NCI-H1105 treated with DMSO at 0.1 percent for 48 hours (cell line): ENCODE measurements at regions not wholly inside any gene's neighbourhood (a gene's known extent, or its start where the extent isn't known, plus 50 kb on each side); places are given as distances from the start of the nearest gene placed in this dataset.
A peak's percentile ranks its signal among the peaks of the same experiment; 100 is the strongest.

Experiments
- DNase-seq: peaks from one replicate; lab custom pipeline; 2025; lab: John Stamatoyannopoulos, UW

DNA sequence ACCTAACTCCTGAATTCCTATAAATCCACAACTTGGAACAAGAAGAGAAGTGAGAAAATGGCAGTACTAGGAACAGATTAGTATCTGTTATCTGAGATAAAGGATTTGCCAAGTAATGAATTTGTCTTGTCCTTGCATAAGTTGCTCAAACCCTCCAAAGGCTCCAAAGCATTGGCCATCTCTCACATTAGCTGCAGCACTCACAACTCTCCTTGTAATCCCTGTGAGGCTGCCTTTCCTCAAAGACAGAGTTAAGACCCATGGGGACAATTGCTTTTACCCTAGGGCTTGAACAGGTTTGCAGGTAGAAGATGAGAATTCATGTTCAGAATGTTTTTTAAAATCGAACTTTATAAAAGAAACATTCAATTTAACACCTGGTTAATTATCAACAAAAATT is 1702.2 kb downstream of the EFNB2 start:
- no peak for DNase-seq

DNA sequence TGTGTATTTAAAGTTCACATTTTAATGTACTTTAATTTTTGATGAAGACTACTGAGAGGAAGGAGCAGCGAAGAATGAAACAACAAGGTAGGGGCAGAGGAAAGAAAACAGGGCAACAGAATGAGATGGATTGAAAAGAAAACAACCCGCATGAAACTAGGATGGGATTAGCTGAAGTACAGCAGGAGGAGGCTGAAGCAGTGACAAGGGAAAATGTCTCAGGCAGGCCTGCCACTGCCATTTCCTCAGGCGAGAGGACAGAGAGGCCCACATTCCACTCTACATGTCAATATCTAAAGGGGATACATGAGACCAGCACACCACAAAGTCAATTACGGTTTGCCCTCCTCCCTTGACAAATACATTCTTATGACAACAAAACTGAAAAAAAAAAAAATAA is 1703.2 kb downstream of the EFNB2 start:
- no peak for DNase-seq

DNA sequence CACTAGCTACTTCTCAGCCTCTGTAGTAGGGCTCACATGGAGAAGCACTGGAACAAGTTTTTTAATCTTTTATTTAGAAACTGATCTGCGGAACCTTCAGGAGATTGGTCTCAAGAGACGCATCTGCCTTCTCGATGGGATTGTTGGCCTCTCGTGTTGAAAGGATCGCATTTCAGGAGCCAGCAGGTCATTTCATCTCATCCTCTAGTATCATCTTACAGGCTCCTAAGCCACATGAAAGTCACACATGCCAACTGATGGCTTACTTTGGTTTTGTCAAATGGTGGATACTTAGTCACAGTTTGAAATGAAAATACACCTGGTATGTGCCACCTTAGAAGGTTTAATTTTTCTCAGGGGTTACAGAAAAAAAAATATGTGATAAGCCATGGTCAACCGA is 1703.6 kb downstream of the EFNB2 start:
- no peak for DNase-seq

DNA sequence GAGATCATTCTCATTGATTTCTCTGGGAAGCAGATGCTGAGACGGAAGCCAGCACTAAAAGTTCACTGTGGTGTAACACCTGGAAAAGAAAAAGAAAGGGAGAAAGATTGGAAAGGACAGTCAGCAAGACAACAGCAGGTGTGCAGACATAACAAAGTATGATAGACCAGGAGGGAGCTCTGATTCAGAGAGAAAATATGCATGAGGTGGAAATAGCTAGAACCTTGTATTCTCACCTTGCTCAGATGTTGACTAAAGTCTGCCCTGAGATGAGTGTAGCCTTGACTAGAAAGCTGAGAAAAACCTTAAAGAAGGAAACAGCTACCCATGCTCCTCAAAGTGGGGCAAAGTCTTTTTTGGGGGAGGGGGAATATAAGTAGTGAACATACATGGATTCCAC is 1711.8 kb downstream of the EFNB2 start:
- no peak for DNase-seq

DNA sequence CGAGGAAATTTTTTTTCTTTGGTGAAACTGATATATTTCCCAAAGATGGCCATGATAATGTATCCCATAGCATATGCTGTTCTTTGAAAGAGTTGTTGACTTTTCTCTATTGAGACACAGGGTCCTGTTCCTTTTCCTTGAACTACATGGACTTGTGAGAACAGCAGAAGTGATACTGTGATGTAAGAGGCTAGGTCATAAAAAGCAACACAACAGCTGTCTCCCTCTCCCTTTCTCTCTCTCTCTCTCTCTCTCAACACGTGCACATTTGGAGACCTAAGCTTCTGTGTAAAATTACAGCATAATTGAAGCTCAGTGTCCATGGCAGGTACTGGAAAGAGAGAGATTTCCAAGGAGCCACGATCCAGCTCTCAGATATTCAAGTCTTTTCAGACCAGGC is 1712.4 kb downstream of the EFNB2 start:
- DNase-seq, result no peak

DNA sequence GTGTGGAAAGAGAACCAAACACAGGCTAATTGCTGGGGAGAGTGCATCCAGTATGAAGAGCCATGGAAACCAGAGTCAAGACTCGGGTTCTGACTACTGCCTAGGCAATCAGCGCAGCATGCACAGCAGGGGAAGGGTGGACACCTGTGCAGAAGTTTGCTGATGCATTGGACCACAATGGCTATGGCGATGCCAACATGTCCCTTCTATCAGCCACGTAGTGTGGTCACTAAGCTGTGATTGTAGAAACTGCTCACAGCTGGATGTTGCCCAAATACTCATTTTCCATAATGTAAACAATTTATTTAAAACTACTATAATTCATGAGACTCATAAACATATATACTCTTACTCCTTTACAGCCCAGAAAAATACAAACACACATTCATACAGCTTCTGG is 1718.2 kb downstream of the EFNB2 start:
- no peak for DNase-seq

DNA sequence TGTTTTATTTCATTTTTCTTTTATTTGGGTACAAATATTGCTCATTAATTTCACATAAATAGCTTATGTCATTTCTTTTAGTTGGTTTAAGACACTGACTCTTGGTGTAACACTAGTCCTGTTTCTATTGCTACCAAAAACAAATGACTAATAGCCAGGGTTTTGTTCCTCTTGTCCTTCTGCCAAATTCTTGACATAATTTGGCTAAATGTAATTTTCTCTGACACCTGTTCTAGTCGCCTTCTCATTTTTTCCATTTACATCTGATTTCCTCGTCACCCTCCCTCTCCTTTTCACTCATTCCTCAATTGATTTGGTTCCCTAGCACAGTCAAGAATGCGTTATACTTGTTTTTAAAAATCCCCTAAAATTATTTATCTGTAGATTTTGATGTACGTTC is 1718.7 kb downstream of the EFNB2 start:
- DNase-seq, result no peak

DNA sequence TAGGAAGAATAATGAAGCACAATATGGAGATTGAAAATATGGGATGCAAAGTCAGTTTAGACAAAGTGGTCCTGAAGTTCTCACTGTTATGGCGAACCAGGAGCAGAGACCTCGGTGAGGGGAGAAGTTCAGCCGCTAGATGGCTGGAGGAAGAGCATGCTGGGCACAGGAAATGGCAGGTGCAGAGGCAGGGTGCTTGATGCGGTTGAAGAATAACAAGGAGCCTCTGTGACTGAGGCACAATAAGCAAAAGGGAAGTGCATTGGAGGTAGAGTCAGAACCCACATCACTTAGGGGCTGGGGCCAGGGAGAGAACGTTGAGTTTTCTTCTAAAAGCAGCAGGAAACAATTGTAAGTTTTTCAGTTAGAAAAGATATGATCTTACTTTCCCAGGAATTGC is 1725.2 kb downstream of the EFNB2 start:
- DNase-seq, result no peak

DNA sequence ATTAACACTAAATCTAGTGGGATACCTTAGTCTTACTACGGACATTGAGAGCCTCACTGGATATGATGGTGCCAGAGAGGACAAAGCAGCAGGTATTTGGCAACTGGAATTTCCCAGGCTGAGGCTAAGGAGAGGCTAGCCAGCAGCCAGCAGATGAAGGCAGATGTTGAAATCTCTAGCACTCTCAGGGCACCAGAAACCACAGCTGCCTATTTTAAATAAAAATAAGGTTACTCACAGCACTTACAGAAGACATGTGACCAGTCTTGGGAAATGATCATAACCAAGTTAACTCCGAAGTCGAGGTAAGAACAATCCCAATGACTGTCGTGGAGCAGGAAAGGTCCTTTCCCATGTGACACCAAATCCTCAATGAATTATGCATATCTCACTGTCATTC is 1726.0 kb downstream of the EFNB2 start:
- DNase-seq, result no peak

DNA sequence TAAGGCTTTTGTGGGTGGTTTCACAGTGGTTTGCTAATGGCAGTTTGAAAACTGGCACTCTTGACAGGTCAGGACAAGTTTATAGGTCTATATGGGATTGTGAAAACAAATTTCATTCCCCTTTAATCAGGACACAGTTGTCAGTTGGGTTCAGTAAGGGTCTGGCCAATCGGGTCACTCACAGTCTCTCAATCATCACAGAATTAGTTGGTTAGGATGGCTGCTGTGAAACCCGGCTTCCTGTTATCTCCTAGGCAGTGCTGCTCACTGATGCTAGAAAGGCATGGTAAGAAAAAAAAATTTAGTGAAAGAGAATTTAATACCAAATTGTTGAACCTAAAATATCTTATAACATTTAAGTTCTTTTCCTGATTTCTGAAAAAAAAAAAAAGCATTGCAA is 1730.1 kb downstream of the EFNB2 start:
- no peak for DNase-seq

DNA sequence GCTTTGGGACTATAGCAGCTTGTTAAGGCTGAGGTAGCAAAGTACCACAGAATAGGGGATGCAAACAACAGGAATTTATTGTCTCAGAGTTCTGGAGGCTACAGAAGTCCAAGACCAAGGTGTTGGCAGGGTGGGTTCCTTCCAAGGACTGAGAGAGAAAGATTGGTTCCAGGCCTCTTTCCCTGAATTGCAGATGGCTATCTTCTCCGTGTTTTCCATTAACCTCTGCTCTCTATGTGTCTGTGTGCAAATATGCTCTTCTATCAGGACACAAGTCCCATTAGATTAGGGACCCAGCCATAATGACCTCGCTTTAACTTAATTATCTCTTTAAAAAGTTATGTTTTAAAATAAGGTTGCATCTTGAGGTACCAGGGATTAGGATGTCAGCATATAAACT is 1732.9 kb upstream of the SLC10A2 start:
- DNase-seq, result no peak

DNA sequence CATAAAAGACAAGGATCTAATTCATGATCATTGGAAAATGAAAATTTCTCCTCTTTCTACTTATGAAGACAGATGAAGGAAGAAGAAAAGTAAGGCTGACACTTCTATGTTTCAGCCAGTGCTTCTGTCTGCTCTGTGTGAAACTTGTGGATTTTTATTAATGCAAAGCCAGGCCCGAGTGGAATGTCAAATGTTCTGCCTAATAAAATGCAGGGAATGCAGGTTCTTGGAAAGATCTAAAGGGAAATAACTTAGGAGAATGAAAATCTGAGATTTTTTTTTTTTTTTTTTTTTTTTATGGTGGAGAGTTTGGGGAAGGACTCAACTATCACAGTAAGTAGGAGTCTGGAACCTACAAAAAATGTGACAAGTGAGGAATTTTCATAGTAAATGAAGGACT is 1732.3 kb upstream of the SLC10A2 start:
- no peak for DNase-seq

DNA sequence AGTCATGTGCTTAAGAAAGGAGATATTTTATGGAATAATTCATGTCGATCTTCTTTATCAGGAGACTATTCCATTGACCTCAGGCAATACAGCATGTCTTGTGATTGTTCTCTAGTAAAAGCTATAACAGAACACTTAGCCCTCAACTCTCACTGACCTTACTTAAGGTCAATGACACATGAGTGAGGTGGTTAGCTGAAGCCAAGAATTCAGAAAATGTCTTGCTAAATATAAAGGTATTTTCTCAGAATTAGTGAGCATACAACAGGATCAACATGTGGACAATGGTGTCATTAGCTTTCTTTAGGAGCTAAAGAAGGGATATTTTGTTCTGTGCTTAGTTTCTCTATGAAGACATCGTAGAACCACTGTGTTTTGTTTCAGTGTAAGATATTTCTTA is 1730.4 kb upstream of the SLC10A2 start:
- DNase-seq, result no peak

DNA sequence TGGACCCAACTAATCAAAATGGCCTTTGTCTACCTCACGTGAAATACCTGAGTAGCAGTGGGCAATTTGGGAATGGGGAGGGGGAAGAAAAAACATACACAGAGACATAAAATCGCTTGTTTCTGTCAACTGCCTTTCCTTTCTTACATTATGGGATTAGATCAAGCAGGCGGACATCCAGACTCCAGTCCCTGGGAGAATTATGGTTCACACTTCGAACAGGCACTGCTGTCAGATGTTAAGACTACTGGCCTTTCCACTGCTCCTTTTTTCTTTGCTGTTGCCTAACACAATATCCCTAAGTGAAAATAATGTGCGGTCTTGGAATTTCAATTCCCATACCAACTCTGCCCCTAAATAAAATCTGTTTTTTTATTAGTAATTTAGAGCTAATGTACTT is 1719.7 kb upstream of the SLC10A2 start:
- no peak for DNase-seq

DNA sequence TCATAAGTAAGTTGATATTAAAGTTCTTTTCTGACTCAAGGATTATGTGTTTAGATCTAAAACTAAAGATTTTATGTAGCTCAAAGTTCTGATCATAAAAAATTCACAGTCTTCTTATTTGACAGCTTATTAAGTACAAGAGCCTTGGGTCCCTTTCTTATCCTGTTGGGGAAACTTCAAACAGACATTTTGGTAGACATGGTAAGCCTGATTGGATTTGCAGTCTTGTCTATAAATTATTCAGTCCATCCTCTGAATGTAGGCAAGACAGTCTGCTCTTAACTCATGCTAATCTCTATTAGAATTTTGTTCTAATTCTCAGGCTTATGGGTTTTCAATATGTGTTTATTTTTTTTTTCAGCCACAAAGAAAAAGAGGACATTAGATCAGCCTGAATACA is 1718.7 kb upstream of the SLC10A2 start:
- no peak for DNase-seq

DNA sequence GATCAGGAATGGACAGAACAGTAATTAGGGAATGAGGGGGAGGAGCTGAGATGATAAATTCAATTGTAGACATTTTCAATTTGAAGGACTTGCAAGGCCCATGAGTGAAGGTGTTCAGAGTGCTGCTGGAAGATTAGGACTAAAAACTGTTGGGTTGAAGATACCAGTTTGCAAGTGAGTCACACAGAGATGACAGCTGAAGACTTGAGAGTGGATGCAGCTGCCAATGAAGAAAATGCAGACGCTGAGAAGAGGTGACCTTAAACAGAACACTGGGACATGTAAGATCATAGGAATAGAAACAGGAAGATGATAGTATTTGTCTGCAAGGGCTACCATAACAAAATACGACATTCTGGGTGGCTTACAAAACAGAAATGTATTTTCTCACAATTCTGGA is 1716.5 kb upstream of the SLC10A2 start:
- no peak for DNase-seq

DNA sequence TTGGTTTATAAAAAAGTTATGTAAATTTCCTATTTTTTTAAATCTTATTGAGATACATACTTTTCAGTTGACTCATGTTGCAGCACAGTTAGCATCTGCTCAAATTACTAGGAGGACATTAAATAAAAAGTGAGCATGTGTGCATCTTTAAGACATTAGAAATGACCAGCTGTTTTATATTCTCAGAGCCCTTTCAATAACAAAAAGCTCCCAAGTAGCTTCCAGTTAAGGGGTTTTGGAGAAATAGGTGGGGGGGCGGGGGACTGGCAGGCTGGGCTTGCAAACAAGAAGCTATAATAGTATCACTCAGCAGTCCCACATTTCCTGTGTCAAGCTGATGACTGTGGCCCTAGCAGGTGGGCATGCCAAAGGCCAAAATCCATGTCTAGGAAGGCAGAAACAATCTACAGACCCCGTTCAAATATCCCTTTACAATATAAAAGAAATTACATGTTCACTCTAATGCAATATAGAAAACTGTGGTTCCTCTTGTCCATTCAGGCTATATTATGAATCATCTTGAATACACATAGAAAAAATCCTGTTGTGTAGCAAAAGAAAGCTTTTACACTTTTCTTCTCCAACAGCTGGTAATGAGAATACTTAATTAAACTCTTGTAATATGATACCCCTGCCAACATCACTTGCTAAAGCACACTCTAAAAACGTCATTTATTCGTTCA is 1713.2 kb upstream of the SLC10A2 start:
- peak; percentile 78 for DNase-seq

DNA sequence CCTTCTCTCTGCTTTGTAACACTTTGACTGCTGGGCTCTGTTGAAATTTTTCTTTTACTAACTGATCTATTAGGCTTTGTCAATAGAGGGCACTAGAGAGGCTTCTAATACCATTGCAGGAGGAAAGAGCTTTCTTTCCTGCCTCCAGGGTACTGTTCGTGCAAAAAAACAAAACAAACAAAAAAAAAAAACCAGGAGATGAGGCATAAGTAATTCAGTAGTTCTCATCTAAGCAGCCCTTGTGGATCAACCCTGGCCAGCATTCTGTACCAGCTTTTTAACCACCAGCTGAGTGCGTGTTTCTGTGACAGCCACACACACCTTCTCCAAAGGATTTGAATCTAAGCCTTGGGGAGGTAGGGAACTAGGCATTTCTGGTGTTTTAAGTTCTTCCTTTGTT is 1707.6 kb upstream of the SLC10A2 start:
- DNase-seq, result peak; percentile 62

DNA sequence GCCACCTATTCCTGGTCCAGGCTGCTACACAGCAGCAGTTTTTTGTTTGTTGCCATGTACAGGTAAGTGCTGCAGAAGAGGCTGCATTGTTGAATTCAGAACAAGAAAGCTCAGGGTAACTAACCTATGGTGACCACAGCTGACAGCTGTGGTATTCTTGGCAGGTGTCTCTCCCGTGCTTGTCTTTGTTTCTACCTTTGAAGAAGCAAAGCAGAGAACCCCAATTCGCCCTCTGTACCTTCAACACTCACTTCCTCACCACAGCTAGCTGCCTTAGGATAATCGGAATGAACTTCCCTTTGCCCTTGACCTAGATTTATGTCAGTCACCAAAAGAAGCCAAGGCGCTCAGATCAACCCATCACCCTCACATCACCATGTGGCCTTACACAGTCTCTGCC is 1703.3 kb upstream of the SLC10A2 start:
- DNase-seq, result no peak

DNA sequence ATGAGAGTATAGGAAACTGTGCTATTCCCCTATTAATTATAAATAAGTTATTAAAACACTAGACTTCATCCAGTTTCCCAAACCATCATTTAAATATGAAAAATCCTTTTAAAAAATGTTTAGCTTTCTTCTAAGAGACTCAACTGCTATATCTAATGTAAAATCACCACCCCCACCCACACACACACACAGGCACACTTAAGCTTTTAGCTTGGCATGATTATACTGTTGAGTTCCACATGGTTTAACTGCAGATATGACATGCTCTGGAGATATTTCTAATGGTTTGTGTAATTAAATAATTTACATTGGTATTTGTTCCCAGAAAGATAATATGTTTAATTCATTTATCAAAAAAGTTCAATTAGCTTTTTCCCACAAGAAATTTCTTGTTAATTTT is 1700.1 kb upstream of the SLC10A2 start:
- DNase-seq, result no peak

DNA sequence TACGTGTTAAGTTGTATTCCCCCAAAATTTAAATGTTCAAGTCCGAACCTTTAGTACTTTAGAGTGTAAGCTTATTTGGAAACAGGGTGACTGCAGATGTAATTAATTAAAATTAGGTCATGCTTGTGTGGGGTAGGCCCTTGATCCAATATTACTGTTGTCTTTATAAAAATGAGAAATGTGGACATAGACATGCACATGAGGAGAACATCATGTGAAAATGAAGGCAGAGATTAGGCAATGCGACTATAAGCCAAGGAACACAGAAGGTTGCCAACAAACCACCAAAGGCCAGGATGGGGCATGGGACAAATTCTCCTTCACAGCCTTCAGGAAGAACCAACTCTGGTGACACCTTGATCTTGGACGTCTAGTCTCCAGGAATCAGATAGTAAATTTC is 1698.4 kb upstream of the SLC10A2 start:
- DNase-seq, result no peak

DNA sequence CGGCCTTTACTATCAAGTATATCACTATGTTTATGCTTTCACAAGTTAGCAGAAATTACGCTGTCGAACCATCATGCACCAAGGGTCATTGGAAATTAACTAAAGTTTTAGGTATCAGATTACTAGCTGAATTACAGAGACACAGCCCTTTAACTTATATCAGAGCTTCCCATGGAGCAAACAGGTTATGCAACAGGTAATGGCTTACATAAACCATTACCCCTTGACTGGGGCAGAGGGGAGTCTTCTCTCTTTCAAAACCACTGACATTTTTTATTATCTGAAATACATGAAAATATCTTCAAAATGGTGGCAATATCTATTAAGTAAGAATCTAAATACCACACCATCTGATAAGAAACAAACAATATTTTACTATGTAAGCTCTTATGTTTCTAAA is 1692.9 kb upstream of the SLC10A2 start:
- no peak for DNase-seq

DNA sequence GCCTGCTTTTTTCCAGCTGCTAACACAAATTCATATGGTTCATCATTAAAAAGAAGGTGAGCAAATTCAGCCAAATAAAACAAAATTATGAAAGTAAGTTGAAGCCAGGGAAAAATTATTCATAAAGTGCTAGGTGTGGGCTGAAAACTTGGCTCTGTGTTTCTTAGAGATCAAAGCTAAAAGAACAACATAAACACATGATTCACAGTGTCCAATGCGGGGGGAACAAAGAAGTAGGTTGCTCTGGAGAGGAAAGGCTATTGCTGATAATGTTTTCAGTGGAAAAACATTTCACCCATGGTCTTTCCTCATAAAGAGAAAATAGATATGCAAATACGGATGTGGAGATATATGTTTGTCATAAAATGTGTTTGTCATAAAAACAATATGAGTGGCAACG is 1691.5 kb upstream of the SLC10A2 start:
- DNase-seq, result no peak

DNA sequence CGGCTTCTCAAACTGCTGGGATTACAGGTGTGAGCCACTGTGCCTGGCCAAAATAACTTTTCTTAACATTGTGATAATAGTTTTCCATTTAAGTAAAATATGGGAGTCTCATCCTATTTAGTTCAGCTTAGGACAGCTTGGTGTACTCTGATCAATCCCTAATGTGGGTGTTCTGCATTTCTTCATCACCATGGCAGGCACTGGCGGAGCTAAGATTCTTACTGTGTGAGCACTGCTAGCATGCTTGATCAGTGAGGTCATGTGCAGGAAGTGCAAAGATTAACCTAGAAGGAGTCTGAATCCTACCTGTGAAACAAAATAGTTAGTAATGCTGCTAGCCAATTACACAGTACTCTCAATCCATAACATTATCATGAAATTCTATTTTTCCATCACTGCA is 1684.2 kb upstream of the SLC10A2 start:
- DNase-seq, result no peak
